OCI-M1 (cell line): ENCODE measurements at regions not wholly inside any gene's neighbourhood (a gene's known extent, or its start where the extent isn't known, plus 50 kb on each side); places are given as distances from the start of the nearest gene placed in this dataset.
A peak's percentile ranks its signal among the peaks of the same experiment; 100 is the strongest.
"Not testable (repeated sequence)": the region's sequence is repeated elsewhere in the genome, so short reads cannot be mapped to it uniquely, and the experiment has no call there.

Experiments
- DNase-seq: peaks from one replicate; lab custom pipeline; 2025; lab: John Stamatoyannopoulos, UW

DNA sequence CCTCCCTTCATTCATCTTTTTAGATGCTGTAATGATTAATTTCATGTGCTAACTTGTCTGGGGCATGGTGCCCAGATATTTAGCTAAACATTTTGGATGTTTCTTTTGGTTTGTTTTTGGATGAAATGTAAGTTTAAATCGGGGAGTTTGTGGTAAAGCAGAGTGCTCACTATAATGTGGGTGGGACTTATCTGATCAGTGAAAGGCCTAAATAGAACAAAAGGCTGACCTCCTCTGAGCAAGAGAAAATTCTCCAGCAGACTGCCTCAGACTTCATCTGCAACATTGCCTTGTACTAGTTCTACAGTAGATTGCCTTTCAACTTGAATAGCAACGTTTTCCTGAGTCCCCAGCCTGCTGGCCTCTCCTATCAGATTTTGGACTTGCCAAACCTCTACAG, 183.6 kb downstream of the S1PR1 start:
- DNase-seq, result peak; percentile 54

DNA sequence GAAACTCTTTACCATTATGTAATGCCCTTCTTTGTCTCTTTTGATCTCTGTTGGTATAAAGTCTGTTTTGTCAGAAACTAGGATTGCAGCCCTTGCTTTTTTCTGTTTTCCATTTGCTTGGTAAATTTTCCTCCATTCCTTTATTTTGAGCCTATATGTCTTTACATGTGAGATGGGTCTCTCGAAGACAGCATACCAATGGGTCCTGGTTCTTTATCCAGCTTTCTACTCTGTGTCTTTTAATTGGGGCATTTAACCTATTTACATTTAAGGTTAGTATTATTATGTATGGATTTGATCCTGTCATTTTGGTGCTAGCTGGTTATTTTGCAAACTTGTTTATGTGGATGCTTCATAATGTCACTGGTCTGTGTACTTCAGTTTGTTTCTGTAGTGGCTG, 191.3 kb downstream of the S1PR1 start:
- DNase-seq, result not testable (repeated sequence)

GRCh38 chr1:101428562-101428961, 191.7 kb downstream of the S1PR1 start:
- no peak for DNase-seq

GRCh38 chr1:101431956-101432510, 195.2 kb downstream of the S1PR1 start:
- no peak for DNase-seq

DNA sequence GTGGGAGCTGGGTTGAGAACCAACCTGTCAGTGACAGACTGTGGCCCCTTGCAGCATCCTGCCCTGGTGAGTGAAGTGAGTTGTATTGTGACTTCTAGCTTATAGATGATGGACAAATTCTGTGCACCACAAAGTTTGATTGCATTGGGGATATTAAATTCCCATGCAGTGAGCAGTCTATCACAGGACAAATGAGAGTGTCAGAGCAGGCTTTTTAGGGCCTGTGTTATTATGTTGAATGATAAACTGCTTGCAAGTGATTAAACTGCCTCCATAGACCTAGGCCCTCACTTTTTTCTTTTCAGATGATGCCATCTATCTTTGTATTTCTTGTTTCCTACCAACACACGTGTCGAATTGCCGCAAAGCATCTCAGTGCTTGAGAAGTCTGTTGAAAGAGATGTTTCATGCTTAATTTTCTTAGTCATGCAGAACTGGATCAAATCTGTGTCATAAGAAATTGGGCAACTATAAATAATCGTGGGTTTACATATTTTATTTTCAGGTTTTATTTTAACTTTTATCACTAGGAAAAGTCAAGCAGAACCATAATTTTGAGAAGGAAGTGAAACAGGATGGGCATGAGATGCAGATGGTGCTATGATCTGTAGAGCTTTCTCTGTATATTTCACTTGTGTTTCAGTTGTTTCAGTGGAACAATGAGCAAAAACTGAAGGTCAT, 199.2 kb downstream of the S1PR1 start:
- DNase-seq, result no peak

GRCh38 chr1:101437800-101438199, 201.0 kb downstream of the S1PR1 start:
- DNase-seq, result no peak

GRCh38 chr1:101438359-101438758, 201.5 kb downstream of the S1PR1 start:
- peak; percentile 39 for DNase-seq

GRCh38 chr1:101440485-101440884, 203.7 kb downstream of the S1PR1 start:
- DNase-seq, result no peak

DNA sequence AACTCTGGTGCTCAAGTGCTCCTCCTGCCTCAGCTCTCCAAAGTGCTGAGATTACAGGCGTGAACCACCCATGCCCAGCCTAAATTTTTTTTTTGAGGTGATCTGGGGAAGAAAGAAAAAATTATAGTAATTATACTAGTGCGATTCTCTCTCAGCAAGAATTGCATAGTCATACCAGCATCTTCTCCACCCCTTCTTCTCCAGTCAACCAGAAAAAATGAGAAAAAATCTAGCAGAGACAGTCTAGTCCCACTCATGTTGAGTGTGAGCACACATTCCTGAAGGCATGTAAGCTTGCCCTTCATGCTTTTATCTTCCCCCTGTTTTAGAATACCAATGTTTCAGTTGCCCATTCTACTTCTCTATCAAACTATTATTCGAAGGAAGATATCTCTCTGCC, 207.6 kb downstream of the S1PR1 start:
- DNase-seq, result no peak

DNA sequence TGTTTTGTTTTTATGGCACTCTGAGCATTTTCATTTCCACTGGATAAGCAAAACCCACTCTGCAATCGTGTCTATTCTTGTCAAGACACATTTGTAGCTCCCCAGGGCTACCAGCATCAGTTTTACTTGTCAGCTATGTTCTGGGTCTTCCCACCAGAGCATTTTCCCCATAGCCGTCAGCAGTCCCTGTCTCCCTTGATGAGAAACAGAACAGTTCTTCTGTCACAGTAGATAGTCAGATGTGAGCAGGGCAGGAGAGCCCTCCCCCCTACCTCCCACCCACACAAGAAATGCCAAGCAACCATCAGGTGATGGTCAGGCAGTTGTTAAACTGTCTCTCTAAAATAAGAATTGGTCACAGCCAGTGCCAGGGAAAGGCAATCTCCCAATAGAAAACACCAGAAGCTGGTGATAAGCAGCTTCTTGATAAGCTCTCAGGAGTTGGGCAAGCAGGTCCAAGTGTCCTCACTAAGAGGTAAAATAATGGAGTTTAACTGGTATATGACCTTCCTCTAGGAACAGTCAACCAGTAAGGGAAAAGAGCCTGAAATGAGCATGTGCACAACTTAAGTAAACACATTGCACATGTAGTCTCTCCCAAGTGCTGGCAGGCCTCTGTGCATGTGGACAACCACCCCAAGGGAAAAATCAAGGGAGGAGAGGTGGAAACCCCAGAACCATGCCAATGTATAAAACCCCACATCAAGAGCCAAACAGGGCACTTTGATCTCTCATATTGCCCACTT, 208.2 kb downstream of the S1PR1 start:
- DNase-seq, result peak; percentile 16

GRCh38 chr1:101448018-101448417, 211.2 kb downstream of the S1PR1 start:
- DNase-seq, result no peak

- not testable (repeated sequence) for DNase-seq
These were observed 213.9 kb downstream of the S1PR1 start for GRCh38 chr1:101450691-101451090.

DNA sequence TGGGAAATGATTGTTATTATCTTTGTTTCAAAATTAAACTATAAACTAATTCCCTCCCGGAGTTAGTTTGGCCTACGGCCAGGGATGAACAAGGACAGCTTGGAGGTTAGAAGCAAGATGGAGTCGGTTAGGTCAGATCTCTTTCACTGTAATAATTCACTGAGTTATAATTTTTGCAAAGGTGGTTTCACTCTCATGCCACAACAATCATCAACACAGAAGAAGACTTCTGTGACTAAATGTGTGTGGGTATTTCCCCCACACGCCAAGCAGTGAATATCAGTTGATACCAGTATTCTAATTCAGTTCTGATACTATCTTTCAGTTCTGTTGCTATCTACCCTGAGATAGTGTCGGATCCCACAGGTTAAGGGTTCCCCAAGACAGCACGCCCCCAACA, 215.1 kb downstream of the S1PR1 start:
- no peak for DNase-seq

DNA sequence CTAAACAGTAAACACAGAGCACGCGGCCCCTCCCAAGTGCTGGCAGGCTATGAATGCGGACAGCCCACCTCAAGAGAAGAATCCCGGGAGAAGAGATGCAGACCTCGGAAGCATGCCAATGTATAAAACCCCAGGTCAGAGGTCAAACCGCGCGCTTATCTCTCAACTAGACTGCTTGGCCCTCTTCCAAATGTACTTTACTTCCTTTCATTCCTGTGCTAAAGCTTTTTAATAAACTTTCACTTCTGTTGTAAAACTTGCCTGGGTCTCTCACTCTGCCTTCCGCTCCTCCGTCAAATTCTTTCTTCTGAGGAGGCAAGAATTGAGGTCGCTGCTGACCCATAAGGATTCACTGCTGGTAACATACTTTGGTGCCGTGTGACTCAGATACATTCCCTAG, 216.0 kb downstream of the S1PR1 start:
- peak; percentile 82 for DNase-seq

DNA sequence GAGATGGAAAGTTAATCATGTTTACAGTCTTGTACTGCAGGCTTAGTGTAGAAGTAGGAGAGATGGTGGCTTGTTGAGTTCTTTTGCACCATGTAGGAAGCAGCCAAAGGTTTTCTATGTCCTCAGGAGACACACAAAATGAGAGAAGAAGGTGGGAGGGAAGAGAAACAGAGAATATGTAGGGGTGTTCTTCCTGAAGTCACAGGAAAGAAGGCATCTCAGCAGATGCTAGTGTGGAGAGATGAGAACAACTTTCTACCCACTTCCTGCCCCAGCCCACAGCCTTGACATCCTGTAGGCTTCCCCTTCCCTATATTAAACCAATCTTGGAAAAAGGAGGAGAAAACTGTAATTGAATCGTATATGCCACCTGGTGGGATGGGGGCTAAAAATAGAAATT, 217.0 kb downstream of the S1PR1 start:
- DNase-seq, result no peak

DNA sequence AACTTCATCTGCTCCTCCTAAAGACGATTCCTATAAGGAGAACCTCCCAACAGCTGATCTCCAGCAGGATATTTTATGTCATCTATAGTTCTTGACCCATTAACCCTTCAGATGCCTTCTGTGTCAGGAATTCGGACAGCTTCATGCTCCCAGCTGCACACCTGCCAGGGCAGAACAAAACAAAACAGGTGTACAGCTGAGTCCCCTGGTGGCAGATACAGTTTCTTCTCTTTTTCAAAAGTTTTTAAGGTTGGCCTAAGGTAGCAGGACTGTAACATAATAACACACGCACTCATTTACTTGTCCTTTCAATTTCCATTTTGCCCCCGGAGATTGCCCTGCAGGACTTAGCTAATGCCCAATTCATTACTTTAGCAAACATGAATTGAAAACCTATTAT, 218.3 kb downstream of the S1PR1 start:
- DNase-seq, result no peak

- DNase-seq, result no peak
These were observed 223.9 kb downstream of the S1PR1 start for GRCh38 chr1:101460739-101461138.

GRCh38 chr1:101463195-101463594, 226.4 kb downstream of the S1PR1 start:
- no peak for DNase-seq

DNA sequence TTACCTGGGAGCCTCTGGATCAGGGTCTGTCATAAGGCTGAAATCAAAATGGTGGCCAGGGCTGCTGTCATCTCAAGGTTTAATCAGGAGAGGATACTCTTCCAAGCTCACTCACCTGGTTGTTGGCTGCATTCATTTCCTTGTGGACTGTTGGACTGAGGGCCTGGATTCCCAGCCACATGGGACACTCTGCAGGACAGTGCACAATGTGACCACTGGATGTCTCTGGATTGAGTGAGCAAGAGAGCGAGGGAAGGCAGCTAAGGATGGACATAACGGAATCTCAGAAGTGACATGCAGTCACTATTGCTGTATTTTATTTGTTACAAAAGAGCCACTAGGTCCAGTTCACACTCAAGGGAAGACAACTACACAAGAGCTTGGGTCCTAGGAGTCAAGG, 229.1 kb downstream of the S1PR1 start:
- DNase-seq, result no peak

- DNase-seq, result peak; percentile 82
These were observed 237.3 kb downstream of the S1PR1 start for GRCh38 chr1:101474039-101474665.

DNA sequence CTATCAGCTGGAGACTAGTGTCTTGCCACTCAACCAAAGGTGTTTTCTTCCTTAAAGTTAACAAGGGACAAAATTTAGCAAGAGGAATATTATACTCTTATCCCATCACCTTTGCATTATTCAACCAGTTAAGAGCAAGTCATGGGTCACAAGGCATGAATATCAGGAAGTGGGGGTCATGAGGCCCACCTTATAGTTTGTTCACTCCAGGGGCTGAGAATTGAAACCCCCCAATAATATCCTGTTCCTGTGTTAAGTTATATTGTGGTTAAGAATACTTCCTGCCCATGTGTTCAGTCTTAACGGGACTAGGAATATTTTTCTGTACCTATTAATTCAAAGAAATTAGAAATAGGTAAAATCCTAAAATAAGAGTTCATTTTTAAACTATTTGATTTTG, 239.7 kb downstream of the S1PR1 start:
- DNase-seq, result no peak

GRCh38 chr1:101479945-101480344, 243.1 kb downstream of the S1PR1 start:
- no peak for DNase-seq

DNA sequence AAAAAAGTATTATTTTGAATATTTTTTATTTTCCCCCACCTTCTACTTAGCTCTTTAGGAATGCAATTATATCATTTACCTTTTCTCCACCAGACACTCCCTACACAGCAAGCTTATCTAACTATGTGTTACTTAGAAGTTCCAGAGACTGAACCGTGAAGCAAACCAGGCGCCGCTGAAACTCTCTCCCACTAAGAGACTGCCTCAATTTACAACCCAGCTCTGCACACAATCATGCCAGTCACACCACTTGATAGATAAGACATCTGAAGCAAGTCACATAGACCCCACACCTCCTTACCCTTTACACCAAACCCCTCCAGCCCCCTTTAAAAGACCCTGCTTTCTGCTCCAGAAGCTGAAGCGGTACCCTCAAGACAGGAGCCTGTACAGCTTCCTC, 245.5 kb downstream of the S1PR1 start:
- DNase-seq, result no peak
